H1 (cell line): ENCODE measurements at regions not wholly inside any gene's neighbourhood (a gene's known extent, or its start where the extent isn't known, plus 50 kb on each side); places are given as distances from the start of the nearest gene placed in this dataset.

Experiments
- POLR2A ChIP-seq, 2 experiments: IDR thresholded peaks; 1 replicate in 1 of 2; 2 replicates in 1 of 2; pipeline ENCODE4 v1.6.1; 2011; ENCODE audit warnings: low read depth in 2 of 2, low read length in 2 of 2, mild to moderate bottlenecking in 2 of 2; ENCODE audit errors: control extremely low read depth in 1 of 2
- TF ChIP-seq, protein P1 (sequence below), 3 experiments: IDR thresholded peaks; 1 replicate in 2 of 3; 2 replicates in 1 of 3; pipeline versions ENCODE4 v1.5.1 to v1.6.1; 2011; ENCODE audit warnings: low read length in 3 of 3, mild to moderate bottlenecking in 3 of 3, inconsistent platforms in 2 of 3, low read depth in 1 of 3, moderate library complexity in 1 of 3; ENCODE audit not compliant: insufficient read depth in 1 of 3; ENCODE audit errors: control extremely low read depth in 1 of 3

DNA sequence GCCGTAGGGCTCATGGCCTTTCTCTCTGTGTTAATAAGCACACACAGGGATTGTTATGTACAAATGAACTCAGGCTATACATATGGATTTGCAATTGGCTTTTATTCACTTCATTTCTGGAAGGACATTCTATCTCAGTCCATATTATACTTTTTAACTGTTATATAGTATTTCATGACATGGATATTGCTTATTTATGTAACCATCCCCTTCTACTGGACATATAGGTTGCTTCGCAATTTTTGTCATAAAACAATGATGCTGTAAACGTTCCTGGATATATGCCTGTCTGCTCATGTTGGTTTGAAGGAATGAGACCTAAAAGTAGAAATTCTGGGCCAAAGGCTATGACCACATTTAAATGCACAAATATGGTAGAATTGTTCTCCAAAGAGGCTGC lies 158.1 kb downstream of the BCOR start:
- TF ChIP-seq POLR2A (IDR thresholded peaks at IDR 0.05; ENCODE audit: control extremely low read depth in 1 of 2, low read depth in 2 of 2, low read length in 2 of 2): no peak
- TF ChIP-seq, protein P1, sequence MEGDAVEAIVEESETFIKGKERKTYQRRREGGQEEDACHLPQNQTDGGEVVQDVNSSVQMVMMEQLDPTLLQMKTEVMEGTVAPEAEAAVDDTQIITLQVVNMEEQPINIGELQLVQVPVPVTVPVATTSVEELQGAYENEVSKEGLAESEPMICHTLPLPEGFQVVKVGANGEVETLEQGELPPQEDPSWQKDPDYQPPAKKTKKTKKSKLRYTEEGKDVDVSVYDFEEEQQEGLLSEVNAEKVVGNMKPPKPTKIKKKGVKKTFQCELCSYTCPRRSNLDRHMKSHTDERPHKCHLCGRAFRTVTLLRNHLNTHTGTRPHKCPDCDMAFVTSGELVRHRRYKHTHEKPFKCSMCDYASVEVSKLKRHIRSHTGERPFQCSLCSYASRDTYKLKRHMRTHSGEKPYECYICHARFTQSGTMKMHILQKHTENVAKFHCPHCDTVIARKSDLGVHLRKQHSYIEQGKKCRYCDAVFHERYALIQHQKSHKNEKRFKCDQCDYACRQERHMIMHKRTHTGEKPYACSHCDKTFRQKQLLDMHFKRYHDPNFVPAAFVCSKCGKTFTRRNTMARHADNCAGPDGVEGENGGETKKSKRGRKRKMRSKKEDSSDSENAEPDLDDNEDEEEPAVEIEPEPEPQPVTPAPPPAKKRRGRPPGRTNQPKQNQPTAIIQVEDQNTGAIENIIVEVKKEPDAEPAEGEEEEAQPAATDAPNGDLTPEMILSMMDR (IDR thresholded peaks at IDR 0.05; ENCODE audit: control extremely low read depth in 1 of 3, insufficient read depth in 1 of 3, low read depth in 1 of 3, low read length in 3 of 3): no peak
